Tibial nerve (tissue), 3 donors: ENCODE measurements at regions not wholly inside any gene's neighbourhood (a gene's known extent, or its start where the extent isn't known, plus 50 kb on each side); places are given as distances from the start of the nearest gene placed in this dataset.

Experiments
- CTCF ChIP-seq, 5 experiments: fragments of 200-600 bp in 3 of 5; fragments of 450-650 bp in 2 of 5; sonication (generic) in 3 of 5; IDR thresholded peaks; one replicate each; pipeline ENCODE4 v1.5.1; 2016 to 2019; ENCODE audit warnings: antibody characterized with exemption in 5 of 5, mild to moderate bottlenecking in 3 of 5, moderate library complexity in 2 of 5
- POLR2A ChIP-seq, 2 donors: fragments of 450-650 bp; IDR thresholded peaks; one replicate each; pipeline ENCODE4 v1.6.1; 2017; ENCODE audit warnings: antibody characterized with exemption in 2 of 2, mild to moderate bottlenecking in 2 of 2, moderate library complexity in 2 of 2

- TF ChIP-seq CTCF (IDR thresholded peaks at IDR 0.05) (no peak), POLR2A (IDR thresholded peaks at IDR 0.05) (no peak)
Measured at GRCh38 chr11:112605093-112605666, 344.5 kb upstream of the PLET1 start.
